ENCODE measurements at regions not wholly inside any gene's neighbourhood (a gene's known extent, or its start where the extent isn't known, plus 50 kb on each side); places are given as distances from the start of the nearest gene placed in this dataset.

DNA sequence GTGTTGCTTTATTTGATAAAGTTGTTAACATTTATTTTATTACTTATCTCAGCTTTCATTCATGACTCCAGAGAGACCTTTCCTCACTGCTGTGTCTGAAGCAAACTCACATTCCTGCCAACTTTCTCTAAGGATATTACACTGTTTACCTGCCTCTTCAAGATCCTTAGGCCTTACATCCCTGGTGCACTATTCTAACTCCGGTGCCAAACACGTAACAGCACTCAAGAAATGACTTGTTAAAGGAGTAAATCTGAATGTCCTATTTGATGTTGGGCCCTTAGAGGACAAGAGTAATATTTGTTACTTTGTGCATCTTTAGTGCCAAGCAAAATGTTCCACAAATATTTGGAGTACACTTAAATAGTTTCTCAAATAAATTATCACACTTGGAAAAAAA lies 324.1 kb upstream of the FLRT2 start:
- H3K36me3 ChIP-seq: no peaks in the 10 kb centered on the region
- H3K27me3 ChIP-seq: no peaks in the 10 kb centered on the region
- no peaks in the 10 kb centered on the region for H3K9me3 ChIP-seq
- no peak overlapping the region for H3K4me3 ChIP-seq
- ATAC-seq (no peak), FAIRE-seq (no peak), DNase-seq (no peak)
- intact Hi-C loops (cut with DNase I): no loop called here
- 93 to 95% methylated on average over 2 of the region's 2 CpGs for WGBS, 2 donors
- H3K4me1 ChIP-seq: peaks cover 0 to 4% (median 0%) of the 10 kb centered on the region in 3 donors
- H3K27ac ChIP-seq: no peak overlapping the region
- TF ChIP-seq, protein P1, sequence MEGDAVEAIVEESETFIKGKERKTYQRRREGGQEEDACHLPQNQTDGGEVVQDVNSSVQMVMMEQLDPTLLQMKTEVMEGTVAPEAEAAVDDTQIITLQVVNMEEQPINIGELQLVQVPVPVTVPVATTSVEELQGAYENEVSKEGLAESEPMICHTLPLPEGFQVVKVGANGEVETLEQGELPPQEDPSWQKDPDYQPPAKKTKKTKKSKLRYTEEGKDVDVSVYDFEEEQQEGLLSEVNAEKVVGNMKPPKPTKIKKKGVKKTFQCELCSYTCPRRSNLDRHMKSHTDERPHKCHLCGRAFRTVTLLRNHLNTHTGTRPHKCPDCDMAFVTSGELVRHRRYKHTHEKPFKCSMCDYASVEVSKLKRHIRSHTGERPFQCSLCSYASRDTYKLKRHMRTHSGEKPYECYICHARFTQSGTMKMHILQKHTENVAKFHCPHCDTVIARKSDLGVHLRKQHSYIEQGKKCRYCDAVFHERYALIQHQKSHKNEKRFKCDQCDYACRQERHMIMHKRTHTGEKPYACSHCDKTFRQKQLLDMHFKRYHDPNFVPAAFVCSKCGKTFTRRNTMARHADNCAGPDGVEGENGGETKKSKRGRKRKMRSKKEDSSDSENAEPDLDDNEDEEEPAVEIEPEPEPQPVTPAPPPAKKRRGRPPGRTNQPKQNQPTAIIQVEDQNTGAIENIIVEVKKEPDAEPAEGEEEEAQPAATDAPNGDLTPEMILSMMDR (IDR thresholded peaks at IDR 0.05): no peak

DNA sequence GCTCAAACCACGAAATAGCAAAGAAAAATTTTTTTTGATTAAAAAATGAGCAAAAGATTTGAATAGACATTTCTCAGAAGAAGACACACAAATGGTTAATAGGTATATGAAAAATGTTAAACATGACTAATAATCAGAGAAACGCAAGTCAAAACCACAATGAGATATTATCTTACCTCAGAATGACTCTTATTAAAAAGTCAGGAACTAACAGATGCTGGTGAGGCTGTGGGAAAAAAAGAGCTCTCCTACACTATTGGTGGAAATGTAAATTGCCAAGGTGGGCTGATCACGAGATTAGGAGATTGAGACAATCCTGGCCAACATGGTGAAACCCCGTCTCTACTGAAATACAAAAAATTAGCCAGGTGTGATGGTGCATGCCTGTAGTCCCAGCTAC lies 315.5 kb upstream of the FLRT2 start:
- 60 to 69% methylated on average over 4 of the region's 4 CpGs for WGBS, 2 donors
- no peak for DNase-seq
- no peaks in the 10 kb centered on the region for H3K4me1 ChIP-seq
- no peak for FAIRE-seq
- H3K27me3 ChIP-seq: no peaks in the 10 kb centered on the region
- TF ChIP-seq, protein P1 (IDR thresholded peaks at IDR 0.05): no peak
- no peaks in the 10 kb centered on the region for H3K36me3 ChIP-seq
- no peak overlapping the region for H3K27ac ChIP-seq
- H3K4me3 ChIP-seq: no peak overlapping the region
- ATAC-seq: no peak
- H3K9me3 ChIP-seq: no peaks in the 10 kb centered on the region
- intact Hi-C loops (cut with DNase I): no loop called here

DNA sequence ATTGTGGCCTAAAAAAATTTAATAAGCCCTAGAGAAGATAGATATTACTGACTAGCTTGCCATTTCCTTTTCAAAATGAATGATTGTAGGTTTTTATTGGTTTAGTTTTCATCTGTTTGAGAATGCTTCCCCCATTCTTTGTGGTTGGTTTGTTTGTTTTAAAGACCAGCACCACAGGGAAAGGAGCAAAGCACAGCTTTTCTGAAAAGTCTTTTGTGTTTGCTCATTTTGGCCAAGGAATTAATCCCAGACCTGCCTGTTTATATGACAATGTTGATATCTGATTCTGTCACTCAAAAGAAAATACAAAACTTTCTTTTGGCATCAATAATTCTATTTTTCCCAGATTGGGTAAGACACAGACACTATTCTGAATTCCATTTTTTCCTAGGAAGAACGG lies 312.5 kb upstream of the FLRT2 start:
- 90 to 91% methylated on average over 1 of the region's 1 CpG for WGBS, 2 donors
- H3K27ac ChIP-seq: no peak overlapping the region
- H3K4me1 ChIP-seq: no peaks in the 10 kb centered on the region
- TF ChIP-seq, protein P1 (IDR thresholded peaks at IDR 0.05): no peak
- FAIRE-seq (no peak), ATAC-seq (no peak), DNase-seq (no peak)
- no peaks in the 10 kb centered on the region for H3K36me3 ChIP-seq
- no peak overlapping the region for H3K4me3 ChIP-seq
- H3K27me3 ChIP-seq: no peaks in the 10 kb centered on the region
- H3K9me3 ChIP-seq: no peaks in the 10 kb centered on the region
- intact Hi-C loops (cut with DNase I): no loop called here

DNA sequence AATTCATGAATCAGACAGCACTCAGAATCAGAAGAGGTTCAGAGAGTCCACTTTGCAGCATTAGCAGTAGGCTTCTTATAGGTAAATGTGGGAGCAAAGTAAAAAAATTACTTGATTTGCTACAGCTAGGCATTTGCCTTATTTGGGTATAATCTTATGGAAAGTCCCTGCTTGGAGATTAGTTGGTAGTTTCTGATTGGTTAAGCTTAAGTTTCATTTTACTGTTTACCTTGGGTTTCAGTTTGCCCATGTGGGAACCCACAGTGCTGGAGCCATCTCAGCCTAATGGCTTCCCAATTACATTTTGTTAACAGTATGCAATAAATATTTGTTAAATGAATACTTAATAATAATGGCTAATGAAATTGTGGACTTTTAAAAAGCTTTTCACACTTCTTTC lies 311.0 kb upstream of the FLRT2 start:
- no peaks in the 10 kb centered on the region for H3K9me3 ChIP-seq
- no peaks in the 10 kb centered on the region for H3K27me3 ChIP-seq
- FAIRE-seq (no peak), DNase-seq (no peak), ATAC-seq (no peak)
- H3K27ac ChIP-seq: no peak overlapping the region
- intact Hi-C loops (cut with DNase I): no loop called here
- TF ChIP-seq, protein P1 (IDR thresholded peaks at IDR 0.05): no peak
- no peaks in the 10 kb centered on the region for H3K36me3 ChIP-seq
- H3K4me1 ChIP-seq: no peaks in the 10 kb centered on the region
- no peak overlapping the region for H3K4me3 ChIP-seq

DNA sequence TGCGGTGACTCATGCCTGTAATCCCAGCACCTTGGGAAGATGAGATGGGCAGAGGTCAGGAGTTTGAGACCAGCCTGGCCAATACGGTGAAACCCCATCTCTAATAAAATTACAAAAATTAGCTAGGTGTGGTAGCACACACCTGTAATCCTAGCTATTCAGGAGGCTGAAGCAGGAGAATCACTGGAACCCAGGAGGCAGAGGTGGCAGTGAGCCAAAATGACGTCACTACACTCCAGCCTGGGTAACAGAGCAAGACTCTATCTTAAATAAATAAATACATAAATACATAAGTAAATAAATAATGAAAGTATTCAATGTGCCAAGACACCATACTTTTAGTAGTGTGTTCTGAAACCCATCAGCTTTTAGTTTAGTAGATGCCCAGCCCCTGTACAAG lies 308.1 kb upstream of the FLRT2 start:
- TF ChIP-seq, protein P1 (IDR thresholded peaks at IDR 0.05): no peak
- no peak for ATAC-seq
- 62 to 66% methylated on average over 3 of the region's 3 CpGs for WGBS, 2 donors

More for the DNA sequence above, 308.1 kb upstream of the FLRT2 start:
- Histone ChIP-seq H3K4me1 (no peaks in the 10 kb centered on the region), H3K4me3 (no peak overlapping the region), H3K27ac (no peak overlapping the region), H3K27me3 (no peaks in the 10 kb centered on the region), H3K9me3 (no peaks in the 10 kb centered on the region), H3K36me3 (no peaks in the 10 kb centered on the region)
- intact Hi-C loops (cut with DNase I): no loop called here
- FAIRE-seq: no peak
- DNase-seq: no peak
